Kasumi-1 (cell line): ENCODE measurements at regions not wholly inside any gene's neighbourhood (a gene's known extent, or its start where the extent isn't known, plus 50 kb on each side); places are given as distances from the start of the nearest gene placed in this dataset.

Experiments used
- DNase-seq, 2 experiments: peaks; one replicate each; lab custom pipeline; 2025; lab: John Stamatoyannopoulos, UW

DNA sequence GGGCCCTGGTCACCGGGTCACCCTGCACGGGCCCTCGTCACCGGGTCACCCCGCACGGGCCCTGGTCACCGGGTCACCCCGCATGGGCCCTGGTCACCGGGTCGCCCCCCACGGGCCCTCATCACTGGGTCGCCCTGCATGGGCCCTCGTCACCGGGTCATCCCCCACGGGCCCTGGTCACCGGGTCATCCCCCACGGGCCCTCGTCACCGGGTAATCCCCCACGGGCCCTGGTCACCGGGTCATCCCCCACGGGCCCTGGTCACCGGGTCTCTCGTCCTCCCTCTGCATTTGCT is 77.6 kb downstream of the RIPK4 start:
- no peak for DNase-seq

DNA sequence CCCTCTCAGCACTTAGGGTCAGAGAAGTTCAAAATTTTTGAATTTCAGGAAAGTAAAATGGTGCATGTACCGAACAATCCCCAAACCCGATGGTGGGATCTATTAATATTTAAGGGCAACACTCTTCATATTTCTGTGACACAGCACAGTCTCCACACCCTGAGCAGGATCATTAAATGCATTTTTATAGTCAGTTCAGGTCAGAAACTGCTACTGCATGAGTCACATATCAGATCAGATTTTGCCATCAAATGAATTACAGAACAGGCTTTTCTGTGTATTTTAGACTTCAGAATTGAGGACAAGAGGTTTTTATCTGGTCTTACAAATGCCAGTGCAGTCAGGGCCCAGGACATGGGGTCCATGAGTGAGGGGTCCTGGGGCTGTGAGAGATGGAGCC is 79.2 kb downstream of the RIPK4 start:
- no peak for DNase-seq

DNA sequence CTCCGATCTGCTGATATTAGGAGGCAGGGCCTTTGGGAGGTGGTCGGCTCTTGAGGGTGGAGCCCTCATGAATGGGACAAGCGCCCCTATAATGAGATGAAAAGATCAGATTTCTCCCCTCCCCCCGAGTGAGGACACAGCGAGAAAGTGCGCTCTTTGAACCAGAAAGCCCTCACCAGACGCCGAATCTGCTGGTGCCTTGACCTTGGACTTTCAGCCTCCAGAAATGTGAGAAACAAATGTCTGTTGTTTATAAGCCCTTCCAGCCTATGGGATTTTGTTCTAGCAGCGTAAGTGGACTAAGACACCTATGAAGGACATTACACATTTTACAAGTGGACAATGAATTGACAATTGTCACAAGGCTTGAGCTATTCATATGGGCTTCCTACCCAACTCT is 80.2 kb downstream of the RIPK4 start:
- no peak for DNase-seq

DNA sequence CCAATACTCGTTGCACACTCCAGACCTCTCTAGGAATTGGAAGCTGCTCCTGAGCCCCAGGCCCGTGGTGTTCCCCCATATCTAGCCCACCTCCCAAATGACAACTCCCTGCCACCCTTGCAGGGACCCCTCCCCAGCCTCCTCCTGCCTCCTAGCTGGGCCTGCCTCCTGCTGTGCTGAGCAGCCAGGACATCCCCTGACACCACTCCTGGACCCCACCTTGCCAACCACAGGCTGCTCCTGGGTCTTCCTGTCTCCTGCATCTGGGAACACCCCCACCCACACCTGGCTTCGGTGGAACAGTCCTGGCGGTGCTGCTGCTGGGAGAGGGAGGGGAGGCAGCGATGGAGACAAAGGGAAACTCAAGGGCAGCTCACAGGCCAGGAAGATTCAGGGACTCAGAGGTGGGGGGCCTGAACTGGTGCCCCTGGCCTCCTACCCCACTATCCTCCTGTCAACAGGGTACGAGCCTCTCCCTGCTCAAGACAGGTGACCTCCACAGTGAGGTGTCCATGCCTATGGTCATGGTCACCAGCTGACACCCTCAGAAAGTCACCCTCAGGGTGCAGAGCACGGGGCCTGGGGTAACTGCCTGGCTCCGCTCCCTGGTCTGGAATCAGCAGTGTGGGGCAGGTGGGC is 81.2 kb downstream of the RIPK4 start:
- DNase-seq, result no peak

DNA sequence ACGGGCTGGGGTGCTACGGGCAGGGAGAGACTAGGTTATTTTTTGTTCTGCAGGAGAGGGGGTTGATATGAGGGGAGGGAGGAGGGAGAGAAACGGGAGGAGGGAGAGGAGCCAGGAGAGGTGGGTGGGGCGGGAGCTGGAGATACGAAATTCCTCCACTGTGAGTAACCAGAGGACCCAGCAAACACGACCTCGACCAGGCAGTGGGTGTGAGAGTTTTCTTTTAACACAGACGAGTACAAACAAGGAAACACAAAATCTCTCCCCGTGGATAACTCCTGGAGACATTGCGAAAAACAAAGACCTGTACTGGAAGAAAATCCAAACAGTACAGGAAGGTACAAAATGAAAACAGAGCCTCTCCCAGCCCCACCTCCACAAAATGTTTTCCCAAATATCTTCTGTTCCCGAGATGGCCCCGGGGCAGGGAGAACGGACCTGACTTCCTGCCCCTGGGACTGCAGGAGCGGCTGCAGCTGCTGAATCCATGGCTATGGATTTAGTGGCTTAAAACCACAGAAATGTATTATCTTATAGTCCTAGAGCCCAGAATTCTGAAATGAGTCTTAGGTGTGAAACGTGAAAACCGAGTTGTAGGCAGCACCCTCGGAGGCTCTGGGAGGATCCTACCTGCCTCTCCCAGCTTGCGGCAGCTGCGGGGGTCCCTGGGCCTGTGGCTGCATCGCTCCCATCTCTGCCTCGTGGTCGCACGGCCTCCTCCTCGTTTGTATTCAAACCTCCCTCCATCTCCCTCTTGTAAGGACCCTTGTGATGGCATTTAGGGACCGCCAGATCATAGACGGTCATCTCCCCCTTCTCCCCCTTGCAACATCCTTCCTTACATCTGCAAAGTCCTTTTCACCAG is 82.2 kb downstream of the RIPK4 start:
- DNase-seq, result no peak

DNA sequence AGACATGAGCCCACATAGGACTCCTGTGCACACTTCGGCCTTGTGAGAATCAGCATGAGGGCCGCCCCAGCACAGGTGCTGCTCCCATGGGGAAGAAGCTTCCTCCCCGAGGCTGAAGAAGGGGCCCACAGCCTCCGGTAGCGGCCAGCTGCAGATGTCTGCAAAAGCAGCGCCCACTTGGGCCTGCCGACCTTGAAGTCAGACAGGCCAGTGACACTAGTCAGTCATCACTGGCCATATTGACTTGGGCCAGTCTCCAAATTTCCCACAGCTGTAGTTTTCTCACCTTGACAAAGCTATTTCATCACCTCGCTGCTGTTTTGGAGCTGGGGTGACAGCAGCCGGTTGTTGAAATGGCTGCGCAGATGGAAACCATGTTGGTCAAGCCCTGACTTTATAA is 83.0 kb downstream of the RIPK4 start:
- DNase-seq, result no peak

DNA sequence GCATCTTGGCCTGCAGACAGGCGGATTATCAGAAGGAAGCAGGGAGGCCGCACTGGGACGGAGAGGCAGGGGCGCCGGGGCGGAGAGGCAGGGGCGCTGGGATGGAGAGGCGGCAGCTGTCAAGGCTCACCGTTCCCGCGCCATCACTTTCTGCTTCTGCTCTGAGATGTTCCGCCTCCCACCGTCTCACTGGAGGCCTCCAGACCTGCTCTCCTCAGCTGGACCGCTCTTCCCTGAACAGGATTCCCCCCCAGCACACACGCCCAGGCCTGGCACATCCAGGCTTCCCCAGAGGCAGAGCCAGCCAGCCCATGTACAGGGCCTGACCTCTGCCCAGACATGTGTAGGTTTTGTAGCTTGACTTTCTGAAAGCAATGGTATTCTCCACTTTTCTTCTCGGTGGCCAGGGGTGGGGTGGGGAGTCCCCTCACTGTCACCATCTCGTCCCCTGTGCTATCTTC is 84.1 kb downstream of the RIPK4 start:
- DNase-seq, result no peak

DNA sequence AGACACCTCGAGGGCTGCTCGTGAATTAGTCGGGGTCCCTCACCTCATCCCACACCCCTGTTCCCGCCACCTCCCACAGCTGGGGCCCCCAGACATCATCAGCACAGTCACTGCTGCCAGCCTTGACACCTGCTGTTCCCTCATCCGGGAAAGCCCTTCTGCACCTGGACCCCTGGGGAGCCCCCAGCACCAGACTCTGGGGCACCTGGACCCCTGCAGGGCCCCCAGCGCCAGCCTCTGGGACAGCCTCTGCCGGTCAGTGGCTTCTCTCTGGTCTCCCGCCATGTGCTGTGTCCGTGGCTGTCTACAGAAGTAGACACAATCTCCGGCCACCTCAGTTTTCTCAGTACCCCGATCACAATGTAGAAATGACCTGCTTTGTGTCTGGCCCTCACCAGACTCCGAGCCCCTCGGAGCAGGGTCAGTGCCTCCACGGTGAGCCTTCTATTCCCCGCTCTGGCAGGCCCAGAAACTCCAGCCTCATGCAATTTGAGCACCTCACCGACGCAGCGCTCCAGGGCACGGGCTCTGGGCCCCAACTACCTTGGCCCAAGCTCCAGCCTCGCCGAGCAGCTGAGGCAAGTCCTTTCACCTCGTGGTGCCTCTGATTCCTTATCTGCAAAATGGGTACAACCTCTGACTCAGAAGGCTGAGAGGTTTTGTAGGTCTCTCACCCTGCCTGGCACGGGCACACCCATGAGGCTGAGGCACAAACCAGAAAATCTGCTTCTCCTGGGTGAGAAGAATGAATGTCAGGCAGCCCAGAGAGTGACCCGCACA is 84.7 kb downstream of the RIPK4 start:
- DNase-seq, result no peak

DNA sequence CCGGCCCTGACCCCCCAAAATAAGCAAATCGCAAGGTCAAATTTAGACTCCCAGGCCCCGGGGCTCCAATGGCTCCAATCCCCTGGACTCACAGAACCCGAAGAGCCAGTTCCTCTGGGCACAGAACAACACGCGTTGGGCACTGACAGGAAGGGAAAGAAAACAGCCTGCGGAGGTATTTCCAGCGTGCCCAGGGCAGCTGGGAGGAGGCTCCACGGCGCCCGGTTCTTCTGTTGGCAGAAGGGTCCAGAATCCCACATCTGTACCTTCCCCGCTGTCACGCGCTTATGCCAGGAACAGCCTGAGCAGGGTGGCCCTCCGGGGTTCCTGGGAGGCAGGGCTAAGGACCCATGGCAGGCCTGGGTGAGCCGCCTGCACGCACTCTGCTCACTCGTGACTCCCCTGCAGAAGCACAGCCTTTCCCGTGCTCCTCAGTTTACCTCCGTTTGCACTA is 85.5 kb downstream of the RIPK4 start:
- DNase-seq, result no peak

DNA sequence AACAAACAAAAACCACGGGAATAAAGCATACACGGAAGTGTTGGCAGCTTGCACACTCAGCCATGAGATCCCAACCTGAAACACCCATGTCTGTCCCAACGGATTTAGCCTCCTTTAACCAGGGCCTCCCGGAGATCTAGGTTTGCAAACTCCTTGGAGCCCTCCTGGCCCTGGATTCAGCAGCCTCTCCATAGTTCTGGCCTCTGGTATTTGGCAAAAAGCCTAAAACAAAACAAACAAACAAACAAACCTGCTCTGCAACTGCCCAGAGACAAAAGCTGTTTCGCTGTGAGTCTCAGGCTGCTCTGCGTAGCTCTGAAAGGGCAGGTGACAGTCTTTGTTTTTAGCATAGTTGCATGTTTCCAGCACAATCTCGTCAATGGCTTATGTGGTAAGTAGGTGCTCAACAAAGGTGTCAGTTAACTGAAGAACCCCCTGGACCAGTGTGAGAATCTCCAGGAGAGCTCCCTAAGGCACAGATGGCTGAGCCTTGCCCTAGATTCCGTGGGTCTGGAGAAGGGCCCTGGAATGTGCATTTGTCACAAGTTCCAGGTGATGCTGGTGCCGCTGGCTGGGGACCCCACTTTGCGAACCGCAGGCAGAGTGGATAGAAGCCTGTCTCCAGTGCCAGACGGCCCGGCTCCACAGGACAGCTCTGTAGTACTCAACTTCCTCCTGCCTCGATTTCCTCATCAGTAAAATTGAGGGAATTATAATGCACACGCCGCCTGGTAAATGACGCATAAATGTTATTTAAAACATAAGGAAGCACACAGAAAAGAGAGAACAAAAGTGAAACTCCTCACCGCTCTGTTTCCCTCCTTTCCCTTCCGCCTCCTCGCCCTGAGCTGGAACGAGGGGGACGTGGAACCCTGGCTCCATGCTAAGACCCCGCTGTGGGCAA is 86.2 kb downstream of the RIPK4 start:
- DNase-seq, result no peak

DNA sequence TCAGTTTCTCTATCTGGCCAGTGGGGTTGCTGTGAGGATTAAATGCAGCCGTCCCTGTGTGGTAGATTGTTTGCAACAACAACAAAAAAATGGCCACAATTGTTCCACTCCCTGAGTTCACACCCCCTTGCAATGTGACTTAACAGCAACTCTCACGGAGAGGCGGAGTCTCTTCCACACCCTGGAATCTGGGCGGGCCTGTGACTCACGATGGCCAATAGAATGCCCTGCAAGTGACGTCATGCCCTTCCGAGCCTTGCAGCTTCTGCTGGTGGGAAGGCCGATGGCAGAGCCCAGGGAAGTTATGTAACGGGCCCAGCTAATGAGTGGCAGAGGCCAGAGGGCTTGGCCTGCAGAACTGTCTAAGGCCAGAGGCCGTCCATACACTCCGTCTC is 87.9 kb downstream of the RIPK4 start:
- no peak for DNase-seq

DNA sequence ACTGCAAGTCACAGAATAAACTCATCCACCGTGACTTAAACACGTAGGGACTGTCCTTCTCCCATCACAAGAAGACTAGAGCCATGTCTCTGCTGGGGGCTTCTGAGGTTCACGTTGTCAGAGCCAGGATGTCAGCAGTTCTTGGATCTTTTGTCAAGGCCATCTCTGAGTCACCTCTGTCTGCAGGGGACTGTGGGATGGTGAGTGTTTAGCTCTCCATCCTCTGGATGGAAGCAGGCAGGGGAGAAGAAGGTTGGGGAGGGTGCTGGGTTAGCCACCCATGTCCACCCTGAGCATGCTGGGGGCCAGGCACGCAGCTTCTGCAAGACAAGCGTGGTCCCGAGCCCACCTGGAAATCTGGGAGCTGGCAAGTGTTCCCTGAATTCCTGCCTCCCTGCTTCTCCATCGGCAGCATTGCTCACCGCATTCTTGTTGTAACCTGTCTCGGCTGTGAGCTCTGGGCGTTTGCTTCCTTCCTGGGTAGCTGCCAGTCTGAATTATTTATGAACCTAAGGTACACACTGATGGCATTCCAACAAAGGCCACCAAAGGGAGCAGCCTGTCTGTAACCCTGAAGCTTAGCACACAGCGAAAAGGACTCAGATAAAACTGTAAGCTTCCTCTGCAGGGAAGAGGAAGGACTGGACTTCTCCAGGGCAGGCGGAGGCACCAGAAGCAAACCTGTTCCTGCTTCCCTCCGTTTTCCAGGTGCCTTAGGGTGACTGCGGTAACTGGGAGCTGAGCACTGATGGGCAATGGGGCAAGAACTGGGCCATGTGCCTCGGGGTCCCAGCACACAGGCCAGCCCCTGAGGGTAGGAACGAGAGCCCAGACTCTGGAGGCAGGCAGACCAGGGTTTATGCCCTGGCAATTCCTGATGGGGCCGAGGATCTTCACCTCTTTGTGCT is 88.6 kb downstream of the RIPK4 start:
- DNase-seq, result no peak

DNA sequence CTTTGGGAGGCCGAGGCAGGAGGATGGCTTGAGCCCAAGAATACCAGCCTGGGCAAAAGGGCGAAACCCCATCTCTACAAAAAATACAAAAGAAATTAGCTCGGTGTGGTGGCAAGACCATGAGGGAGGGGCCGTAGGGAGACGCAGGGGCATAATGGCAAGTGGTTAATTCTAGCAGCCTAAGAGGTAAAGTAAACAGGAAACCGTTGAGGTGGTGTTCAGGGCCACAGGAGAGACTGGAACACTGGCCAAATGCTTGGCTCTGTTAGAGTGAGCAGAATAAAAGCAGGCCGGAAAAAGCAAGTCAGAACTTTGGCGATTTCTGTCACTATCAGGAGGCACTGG is 89.2 kb downstream of the RIPK4 start:
- no peak for DNase-seq

DNA sequence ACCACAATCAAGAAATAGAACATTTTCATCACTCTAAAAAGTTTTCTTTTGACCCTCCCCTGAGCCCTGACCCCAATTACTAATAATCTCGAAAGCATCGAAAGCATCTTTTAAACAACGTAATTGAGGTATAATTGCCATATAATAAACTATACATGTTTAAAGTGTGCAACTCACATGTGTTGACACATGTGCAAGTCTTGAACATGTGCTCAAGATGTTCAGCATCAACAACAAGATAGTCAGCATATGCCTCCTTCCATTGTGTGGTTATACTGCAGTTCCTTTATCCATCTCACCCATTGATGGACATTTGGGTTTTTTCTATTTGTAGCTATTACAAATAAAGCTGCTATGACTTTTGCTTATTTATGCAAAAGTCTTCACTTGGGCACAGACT is 90.7 kb downstream of the RIPK4 start:
- no peak for DNase-seq

DNA sequence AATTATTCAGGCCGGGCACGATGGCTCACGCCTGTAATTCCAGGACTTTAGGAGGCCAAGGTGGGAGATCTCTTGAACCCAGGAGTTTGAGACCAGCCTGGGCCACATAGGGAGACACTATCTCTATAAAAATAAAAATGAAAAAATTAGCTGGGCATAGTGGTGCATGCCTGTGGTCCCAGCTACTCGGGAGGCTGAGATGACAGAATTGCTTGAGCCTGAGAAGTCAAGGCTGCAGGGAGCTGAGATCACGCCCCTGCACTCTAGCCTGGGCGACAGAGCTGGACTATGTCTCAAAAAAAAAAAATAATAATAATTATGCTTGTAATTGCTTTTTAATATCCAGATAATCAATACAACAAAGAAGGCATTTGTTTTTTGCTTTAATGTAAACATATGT is 91.3 kb downstream of the RIPK4 start:
- DNase-seq, result no peak

DNA sequence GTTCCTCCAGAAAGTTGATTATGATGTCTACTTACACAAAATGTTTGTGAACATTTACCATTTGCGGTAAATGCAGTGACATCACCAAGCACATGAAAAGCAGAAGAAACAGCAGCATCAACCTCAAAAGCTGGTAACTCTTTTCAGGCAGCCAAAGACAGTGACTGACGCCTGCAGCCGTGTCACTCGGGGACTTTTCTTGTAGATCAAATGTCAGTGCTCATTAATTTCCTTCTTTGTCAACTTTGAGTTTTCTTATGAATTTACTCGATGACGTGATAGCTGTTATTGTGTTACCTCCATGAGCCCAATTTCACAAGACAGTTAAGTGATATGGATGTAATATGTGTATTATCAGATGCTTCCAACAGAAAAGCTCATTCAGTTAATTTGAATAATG is 92.5 kb downstream of the RIPK4 start:
- DNase-seq, result no peak

DNA sequence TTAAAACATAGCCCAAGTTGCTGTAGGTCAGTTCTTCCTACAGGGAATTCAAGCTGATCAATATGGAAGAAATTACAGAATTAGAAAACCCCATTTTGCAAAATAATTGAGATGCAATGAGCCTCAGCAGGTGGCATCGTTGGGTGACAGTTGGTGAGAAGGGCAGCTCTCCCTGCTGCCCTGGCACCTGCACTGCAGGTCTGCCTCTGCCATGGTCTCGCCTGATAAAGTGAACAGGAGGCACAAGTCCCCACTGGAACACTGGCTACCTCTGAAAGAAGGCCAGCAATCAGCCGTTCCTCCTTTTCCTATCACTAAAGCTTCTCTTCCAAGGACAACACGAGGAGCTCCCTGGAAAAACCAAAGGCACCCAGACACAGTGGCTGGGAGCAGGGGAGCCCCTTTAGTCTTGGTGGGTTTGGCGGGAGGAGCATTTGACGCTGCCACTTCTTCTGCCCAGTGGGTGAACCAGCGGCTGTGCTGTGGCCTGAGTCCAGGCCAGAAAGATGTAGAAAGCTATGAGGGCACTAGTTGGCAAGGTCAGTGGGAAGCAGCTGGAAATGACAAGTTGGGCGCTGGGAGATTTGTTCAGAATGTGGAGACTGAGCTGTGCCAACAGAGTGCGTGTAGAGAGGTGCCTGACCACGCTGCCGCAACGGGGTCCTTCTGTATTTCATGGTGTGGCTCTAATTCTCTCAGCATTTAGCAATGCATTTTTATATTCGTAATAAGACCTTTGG is 93.1 kb downstream of the RIPK4 start:
- DNase-seq, result no peak

DNA sequence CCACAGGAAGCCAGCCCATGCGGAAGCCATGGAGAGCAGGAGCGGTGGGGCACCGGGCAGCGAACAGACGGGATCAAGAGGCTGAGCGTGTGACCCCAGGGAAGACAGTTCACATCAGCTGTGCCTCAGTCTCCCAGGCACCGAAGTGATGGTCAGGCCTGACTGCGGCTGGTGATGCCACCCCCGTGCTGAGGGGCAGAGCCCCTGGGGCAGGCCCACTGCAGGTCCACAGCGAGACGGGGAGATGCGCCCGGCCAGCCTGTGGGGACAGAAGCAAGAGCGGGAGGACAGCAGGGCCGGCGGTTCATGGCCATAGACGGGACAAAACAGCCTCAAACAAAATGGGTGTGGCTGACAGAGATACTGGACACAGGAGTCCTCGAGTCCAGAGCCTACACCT is 93.8 kb downstream of the RIPK4 start:
- DNase-seq, result no peak

DNA sequence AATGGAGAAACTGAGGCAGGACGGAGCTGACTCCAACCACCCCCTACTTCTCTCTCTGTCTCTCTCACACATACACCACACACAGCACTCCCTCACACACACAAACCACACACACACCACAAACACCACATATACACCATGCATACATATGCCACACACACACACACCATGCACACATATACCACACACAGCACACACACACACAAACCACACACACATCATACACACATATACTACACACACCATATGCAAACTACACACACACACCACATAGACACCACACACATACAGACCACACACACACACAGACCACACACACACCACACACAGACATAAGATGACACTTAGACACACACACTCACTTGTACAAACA is 94.3 kb downstream of the RIPK4 start:
- DNase-seq, result no peak

DNA sequence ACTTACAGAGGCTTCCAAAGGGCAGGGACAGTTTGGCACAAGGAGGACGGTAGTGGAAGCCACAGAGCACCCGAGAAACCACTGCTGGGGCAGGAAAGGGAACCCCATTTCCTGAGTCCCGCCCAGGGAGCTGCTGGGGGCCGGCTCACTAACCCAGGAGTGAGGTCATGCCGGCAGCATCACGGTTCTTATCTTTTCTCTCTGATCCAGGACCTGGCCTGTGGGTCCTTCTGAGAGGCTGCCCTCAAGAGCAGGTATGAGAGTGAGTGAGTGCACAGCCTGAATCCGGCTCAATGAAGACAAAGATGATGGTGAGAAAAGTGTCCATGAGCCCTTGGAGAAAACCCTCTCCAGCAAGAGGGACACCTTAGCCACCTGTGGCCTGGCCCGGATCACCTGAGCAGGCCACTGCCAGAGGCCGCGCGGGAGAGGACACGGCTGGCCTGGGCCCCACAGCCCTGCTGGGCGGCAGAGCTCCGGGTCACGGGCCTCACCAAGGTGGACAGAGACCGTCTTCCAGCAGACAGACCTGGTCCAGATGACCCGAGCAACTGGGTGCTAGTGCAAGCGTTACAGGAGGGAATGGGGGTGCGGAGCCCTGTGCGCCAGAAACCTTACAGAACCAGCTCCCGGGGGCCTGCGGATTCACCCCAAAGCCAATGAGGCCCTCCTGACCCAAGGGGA is 94.9 kb downstream of the RIPK4 start:
- DNase-seq, result no peak
